Natural killer cell treated with Interleukin-12 subunit alpha and Interleukin-12 subunit beta and Interleukin-15 and Interleukin-18, amount 100 ng/mL, for 72 hours (primary cell): ENCODE measurements at regions not wholly inside any gene's neighbourhood (a gene's known extent, or its start where the extent isn't known, plus 50 kb on each side); places are given as distances from the start of the nearest gene placed in this dataset.

Source experiments
- ATAC-seq, 2 donors: fragments of 150-1000 bp; cut with Tn5 transposase in 1 of 2; sonication (Bioruptor Pico), chemical (Tn5 transposase) in 1 of 2; 2 replicates each; pipeline ENCODE4 v1.10.0; 2021
- DNase-seq: peaks from one replicate; pipeline ENCODE4 v3.0.0; 2022; ENCODE audit warnings: low spot score
- H3K27ac Mint-ChIP-seq, 2 donors: 1 replicate in 1 of 2; 2 replicates in 1 of 2; pipeline ENCODE4 v1.8.0; 2022; ENCODE audit warnings: mixed read lengths in 2 of 2, mild to moderate bottlenecking in 1 of 2, moderate library complexity in 1 of 2
- H3K27me3 Mint-ChIP-seq, 2 donors: 1 replicate in 1 of 2; 2 replicates in 1 of 2; pipeline ENCODE4 v1.8.0; 2022; ENCODE audit warnings: mixed read lengths in 2 of 2
- H3K36me3 Mint-ChIP-seq: one replicate; pipeline ENCODE4 v1.8.0; 2022; ENCODE audit warnings: mixed read lengths
- H3K4me1 Mint-ChIP-seq, 2 donors: 1 replicate in 1 of 2; 2 replicates in 1 of 2; pipeline ENCODE4 v1.8.0; 2022; ENCODE audit warnings: low read depth in 2 of 2, mixed read lengths in 2 of 2, mild to moderate bottlenecking in 1 of 2
- H3K4me3 Mint-ChIP-seq: one replicate; pipeline ENCODE4 v1.8.0; 2022; ENCODE audit warnings: mixed read lengths
- H3K9me3 Mint-ChIP-seq: 2 replicates; pipeline ENCODE4 v1.8.0; 2022; ENCODE audit warnings: mixed read lengths

DNA sequence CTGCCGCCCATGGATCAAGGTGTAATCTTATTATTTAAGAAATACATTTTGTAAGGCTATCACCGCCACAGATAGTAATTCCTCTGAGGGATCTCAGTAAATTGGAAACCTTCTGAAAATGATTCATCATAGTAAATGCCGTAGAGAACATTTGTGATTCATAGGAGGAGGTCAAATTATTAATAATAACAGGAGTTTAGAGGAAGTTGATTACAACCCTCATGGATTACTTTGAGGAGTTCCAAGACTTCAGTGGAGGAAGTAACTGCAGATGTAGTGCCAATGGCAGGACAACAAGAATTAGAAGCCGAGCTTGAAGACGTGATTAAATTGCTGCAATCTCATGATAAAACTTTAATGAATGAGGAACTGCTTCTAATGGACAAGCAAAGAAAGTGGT is 280.1 kb downstream of the PTPRC start:
- peaks cover 61 to 74% of the 10 kb centered on the region in 2 donors for H3K4me1 Mint-ChIP-seq
- DNase-seq (no peak), ATAC-seq (no peak)
- H3K9me3 Mint-ChIP-seq: peaks cover 3% of the 10 kb centered on the region
- H3K4me3 Mint-ChIP-seq: peak overlapping the region; percentile 83
- H3K27ac Mint-ChIP-seq: peak overlapping the region; percentile 87 to 92
- no peaks in the 10 kb centered on the region for H3K27me3 Mint-ChIP-seq
- H3K36me3 Mint-ChIP-seq: peaks cover 18% of the 10 kb centered on the region

DNA sequence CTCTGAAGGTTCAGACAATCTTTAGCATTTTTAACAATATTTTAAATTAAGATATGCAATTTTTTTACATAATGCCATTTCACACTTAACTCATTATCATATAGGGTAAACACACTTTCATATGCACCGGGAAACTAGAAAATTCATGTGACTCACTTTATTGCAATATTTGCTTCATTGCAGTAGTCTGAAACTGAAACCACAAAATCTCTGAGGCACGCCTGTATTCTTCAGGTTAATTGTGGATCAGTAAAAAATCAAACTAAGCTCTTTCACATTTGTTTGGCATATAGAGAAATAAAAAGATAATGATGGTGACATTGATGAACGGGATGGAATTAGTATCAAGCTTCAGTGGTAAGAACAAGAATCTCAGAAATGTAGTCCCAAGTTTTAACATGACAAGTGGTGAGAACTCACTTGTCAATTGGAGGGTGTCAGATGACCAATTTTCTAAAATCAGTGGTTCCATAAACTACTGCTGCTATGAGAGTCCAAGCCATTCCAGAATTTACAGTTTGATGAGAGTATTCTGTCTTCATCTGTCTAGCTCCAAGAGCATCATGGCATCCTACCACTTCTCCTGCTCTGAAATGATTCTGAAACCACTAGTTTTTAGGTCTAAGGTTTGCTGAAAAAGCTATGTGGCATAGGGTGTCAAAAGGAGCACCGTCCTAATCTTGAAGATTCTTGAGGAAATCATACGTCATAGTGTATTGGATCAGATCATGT is 281.0 kb downstream of the PTPRC start:
- peak; percentile 86 for ATAC-seq
- H3K9me3 Mint-ChIP-seq: peaks cover 3% of the 10 kb centered on the region
- H3K4me3 Mint-ChIP-seq: peak overlapping the region; percentile 83
- H3K27me3 Mint-ChIP-seq: no peaks in the 10 kb centered on the region
- H3K4me1 Mint-ChIP-seq: peaks cover 58 to 77% of the 10 kb centered on the region in 2 donors
- DNase-seq: no peak
- H3K27ac Mint-ChIP-seq: peak overlapping the region; percentile 87 to 92
- H3K36me3 Mint-ChIP-seq: peaks cover 18% of the 10 kb centered on the region

DNA sequence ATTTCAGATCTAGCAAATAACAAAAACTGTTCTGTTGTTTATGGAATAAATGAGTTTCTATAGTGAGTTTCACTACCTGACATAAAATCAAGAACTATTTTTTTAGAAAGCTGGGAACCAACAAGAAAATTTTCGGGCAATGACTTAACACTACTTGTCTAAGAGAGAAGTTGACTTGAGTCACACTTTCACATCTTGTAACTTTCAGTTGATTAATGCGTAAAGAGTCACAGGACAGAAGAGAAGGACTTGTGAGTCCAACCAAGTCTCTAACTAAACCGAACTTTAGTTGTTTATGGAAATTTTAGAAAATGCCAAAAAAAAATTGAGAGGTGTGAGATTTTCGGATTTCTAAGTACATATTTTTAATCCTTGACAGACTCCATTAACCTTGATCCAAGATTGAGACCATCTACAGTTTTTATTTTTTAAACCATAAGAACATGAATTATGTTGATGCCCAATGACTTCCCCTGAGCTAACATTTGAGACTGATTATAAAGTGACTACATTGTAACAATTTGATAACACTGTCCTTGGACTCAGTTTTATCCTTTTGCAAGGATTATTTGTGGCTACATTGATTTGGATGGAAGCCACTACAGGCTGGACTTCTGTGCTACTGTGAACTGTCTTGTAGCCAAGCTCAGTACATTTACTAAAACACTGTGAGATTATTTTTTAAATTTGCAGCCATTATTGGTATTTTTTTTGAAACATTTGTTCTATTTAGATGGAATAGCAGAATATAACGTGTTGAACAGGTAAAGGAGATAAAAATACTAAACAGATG is 284.0 kb downstream of the PTPRC start:
- ATAC-seq: peak; percentile 58 to 75
- peaks cover 49 to 72% of the 10 kb centered on the region in 2 donors for H3K4me1 Mint-ChIP-seq
- H3K36me3 Mint-ChIP-seq: peaks cover 9% of the 10 kb centered on the region
- H3K9me3 Mint-ChIP-seq: peaks cover 2% of the 10 kb centered on the region
- DNase-seq: no peak
- H3K4me3 Mint-ChIP-seq: peak overlapping the region; percentile 75
- peak overlapping the region; percentile 76 to 92 for H3K27ac Mint-ChIP-seq
- H3K27me3 Mint-ChIP-seq: no peaks in the 10 kb centered on the region

DNA sequence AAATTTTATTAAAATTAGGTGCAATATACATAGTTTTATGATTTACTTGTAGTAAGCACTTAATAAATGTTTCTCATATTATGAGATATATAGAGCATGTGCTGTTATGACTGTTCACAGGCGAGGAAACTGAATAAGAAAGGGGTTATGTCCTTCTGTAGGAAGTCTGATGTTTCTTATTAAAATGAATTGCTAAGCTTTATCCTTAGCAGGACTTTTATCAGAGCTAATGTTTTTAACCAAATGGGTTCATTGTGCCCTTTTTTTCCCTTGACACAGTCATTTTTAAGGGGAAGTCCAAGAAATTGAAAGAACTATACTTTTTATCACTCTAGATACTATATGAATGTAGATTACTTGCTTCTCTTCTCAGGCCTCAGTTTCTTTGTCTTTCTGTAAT is 285.2 kb downstream of the PTPRC start:
- Mint-ChIP-seq H3K36me3 (peaks cover 5% of the 10 kb centered on the region), H3K9me3 (no peaks in the 10 kb centered on the region), H3K27ac (peak overlapping the region; percentile 76 to 92), H3K4me1 (peaks cover 41 to 61% of the 10 kb centered on the region in 2 donors), H3K27me3 (no peaks in the 10 kb centered on the region), H3K4me3 (peak overlapping the region; percentile 28)
- DNase-seq (no peak), ATAC-seq (no peak)

DNA sequence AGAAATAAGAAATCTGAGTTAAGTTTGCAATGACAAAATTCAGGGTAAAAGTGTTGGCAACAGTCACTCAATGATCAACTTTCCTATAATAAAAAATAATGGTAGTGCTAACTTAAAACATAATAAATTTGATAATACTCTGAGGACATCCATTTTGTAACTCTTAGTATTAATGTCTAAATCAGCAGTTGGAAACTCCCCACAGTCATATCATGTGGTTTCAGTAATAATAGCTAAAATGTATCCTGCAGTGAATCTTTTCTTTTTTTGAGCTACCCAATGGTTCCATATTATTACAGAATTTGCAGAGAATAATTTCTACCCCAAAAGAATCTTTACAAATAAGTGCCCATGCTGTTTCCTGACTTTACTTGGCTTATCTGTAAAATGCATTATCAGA is 286.7 kb downstream of the PTPRC start:
- H3K27ac Mint-ChIP-seq: peak overlapping the region; percentile 70 to 84
- H3K9me3 Mint-ChIP-seq: no peaks in the 10 kb centered on the region
- DNase-seq (no peak), ATAC-seq (no peak)
- H3K36me3 Mint-ChIP-seq: peaks cover 5% of the 10 kb centered on the region
- H3K27me3 Mint-ChIP-seq: no peaks in the 10 kb centered on the region
- H3K4me3 Mint-ChIP-seq: peak overlapping the region; percentile 73
- H3K4me1 Mint-ChIP-seq: peaks cover 39 to 61% of the 10 kb centered on the region in 2 donors

DNA sequence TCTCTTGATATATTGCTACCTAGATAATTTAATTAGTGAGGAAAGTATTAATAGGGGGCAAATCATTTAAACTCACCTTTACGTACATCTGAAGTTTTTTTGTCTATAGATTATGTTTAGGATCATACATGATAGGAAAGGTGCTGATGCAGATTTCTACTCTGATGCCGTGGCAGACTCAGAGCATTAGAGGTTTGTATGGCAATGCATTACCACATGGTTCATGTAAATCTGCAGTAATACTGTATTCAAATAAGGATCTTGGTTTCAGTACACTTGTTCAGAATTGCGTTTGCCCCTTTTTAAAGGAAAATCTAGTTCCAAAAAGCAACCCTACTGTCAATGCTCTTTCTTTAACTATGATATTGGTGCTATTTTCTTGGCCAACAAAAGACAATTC is 288.3 kb downstream of the PTPRC start:
- Mint-ChIP-seq H3K4me3 (peak overlapping the region; percentile 55), H3K9me3 (no peaks in the 10 kb centered on the region), H3K27me3 (no peaks in the 10 kb centered on the region), H3K36me3 (peaks cover 5% of the 10 kb centered on the region), H3K4me1 (peaks cover 31 to 55% of the 10 kb centered on the region in 2 donors), H3K27ac (peak overlapping the region; percentile 70 to 72)
- peak; percentile 61 to 69 for ATAC-seq
- DNase-seq: no peak

DNA sequence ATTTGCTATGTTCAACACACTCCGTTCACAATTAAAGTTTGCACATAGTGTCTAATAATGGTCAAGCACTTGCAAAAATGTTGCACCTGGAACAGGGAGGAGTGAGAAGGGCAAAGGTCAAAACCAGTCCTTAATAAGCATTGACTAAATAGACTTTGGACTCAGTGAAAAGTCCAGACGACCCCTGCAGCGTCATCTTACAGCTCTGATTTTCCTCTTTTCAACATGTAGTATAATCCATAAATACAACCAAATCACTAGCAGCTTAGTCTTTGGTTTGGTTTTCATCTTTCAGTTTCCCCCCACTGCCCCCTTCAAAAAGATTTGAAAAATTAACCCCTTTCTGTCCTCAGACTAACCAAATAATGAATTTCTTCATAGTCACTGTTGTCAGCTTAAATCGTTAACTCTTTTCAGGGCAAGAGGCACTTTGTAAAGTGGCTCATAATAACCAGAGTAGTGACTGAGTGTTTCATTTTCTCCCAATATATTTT is 290.3 kb downstream of the PTPRC start:
- ATAC-seq (no peak), DNase-seq (no peak)
- Mint-ChIP-seq H3K36me3 (peaks cover 12% of the 10 kb centered on the region), H3K4me3 (peak overlapping the region; percentile 81), H3K9me3 (no peaks in the 10 kb centered on the region), H3K4me1 (peaks cover 26 to 48% of the 10 kb centered on the region in 2 donors), H3K27ac (peak overlapping the region; percentile 83 to 98), H3K27me3 (no peaks in the 10 kb centered on the region)

DNA sequence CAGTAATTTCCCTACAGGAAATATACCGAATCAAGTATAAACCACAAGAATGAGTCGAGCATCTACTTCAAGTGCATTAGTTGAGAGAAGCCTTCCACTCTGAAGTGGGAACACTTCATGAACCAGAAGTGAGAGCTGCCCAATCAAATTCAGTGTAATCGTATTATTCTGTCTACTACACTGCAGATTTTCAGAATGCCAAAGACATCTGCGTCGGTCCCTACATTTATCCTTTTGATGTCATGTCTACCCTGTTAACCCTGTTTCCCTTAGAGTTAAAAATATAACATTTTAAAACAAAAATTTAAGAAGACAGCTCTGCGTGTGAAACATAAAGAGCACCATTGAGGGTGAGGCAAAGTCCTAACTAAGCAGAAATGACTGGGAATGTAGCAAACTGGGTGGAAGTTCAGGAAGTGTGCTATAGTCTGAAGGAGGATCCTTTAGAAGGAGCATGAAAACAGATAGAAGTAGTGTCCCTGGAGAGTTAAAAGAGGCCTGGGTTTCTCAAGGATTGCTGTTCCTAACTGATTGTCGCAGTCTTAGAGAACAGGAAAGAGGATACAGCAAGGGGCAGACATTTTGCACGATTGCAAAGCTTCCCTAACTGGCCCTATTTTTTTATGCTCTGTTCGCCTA is 291.2 kb downstream of the PTPRC start:
- Mint-ChIP-seq H3K27ac (peak overlapping the region; percentile 83 to 98), H3K36me3 (peaks cover 12% of the 10 kb centered on the region), H3K9me3 (no peaks in the 10 kb centered on the region), H3K27me3 (no peaks in the 10 kb centered on the region), H3K4me3 (peak overlapping the region; percentile 81), H3K4me1 (peaks cover 26 to 44% of the 10 kb centered on the region in 2 donors)
- peak; percentile 78 to 80 for ATAC-seq
- DNase-seq: no peak

DNA sequence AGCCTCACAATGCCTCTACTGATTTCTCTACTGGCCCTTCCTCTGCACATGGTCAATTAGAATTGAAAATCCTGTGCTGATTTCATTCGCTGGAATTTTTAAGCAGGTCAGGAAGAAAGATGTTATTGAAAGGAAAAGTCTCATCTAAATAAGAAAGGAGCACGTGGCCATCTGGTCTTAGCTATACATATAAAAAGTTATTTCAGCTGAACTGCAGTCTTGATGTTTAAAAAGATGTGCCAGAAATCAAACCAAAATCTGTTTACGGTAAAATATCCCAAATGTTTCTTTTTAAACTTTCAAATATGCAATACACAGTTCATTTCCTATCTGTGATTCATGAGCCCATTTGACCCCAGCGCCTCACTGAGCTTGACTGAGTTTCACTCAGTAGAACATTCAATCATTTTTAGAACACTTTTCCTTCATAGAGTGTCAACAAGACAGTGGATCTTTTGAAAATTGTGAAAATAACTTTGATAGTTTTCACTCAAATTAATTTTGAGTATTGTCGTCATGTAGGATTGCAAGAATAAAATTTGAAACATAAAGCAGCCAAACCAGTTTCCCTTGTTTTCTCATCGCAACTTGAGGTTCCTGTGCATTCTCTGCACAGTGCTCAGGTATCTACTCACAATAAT is 293.6 kb downstream of the PTPRC start:
- H3K36me3 Mint-ChIP-seq: peaks cover 7% of the 10 kb centered on the region
- peak overlapping the region; percentile 81 for H3K4me3 Mint-ChIP-seq
- peaks cover 24 to 27% of the 10 kb centered on the region in 2 donors for H3K4me1 Mint-ChIP-seq
- DNase-seq: no peak
- no peak overlapping the region for H3K27ac Mint-ChIP-seq
- ATAC-seq: no peak
- no peaks in the 10 kb centered on the region for H3K9me3 Mint-ChIP-seq
- H3K27me3 Mint-ChIP-seq: no peaks in the 10 kb centered on the region

DNA sequence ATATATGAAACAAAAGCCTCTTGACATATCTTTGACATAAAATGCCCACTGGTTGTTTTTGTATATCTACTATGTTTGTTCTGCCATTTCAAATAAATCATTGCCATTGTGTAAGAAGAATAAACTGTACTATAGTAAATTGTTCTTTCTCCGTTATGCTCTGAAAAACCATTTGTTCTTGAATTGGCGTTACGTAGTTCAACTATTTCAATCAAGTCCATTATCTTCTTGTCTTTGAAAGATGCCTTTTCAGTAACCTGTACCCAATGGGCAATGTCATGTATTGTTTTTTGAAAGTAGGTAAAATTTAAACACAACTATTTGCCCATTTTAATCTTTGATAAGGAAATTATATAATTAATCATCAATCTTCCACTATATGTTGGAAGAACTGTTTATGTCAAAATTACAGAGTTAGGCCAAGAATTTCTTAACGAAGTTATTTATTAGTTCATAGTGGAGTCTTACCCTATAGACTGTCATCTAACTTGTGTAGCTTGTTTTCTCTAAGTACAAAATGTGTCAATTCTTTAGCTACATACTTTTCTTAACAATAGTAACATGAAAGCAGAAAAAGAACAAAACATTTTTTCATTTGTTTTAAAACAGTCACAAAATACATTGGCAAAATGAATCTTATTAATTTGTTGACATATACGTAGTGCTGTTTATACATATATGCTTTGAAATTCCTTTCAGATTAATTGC is 294.8 kb downstream of the PTPRC start:
- no peak overlapping the region for H3K27ac Mint-ChIP-seq
- no peak overlapping the region for H3K4me3 Mint-ChIP-seq
- peaks cover 25 to 31% of the 10 kb centered on the region in 2 donors for H3K4me1 Mint-ChIP-seq
- DNase-seq: no peak
- H3K9me3 Mint-ChIP-seq: no peaks in the 10 kb centered on the region
- ATAC-seq: no peak
- no peaks in the 10 kb centered on the region for H3K27me3 Mint-ChIP-seq
- peaks cover 7% of the 10 kb centered on the region for H3K36me3 Mint-ChIP-seq

DNA sequence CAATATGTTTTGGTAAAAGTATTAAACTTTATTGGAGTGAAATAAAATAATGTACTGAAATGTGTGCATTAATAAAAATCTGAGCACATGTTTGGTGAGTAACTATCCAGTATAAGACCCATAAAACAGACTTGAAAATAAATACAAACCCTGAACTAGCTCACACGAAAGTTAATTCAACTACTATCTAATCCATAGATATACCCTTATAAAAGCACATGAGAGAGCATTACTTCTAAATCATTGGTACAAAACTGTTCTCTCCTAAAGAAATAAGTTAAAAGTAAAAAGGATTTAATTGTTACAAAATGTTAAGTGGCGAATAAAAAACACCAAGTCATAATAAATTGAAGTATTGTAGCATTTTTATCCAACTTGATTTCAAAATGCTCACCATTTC is 295.6 kb downstream of the PTPRC start:
- H3K27ac Mint-ChIP-seq: no peak overlapping the region
- H3K36me3 Mint-ChIP-seq: peaks cover 7% of the 10 kb centered on the region
- DNase-seq (no peak), ATAC-seq (no peak)
- no peak overlapping the region for H3K4me3 Mint-ChIP-seq
- peaks cover 20 to 26% of the 10 kb centered on the region in 2 donors for H3K4me1 Mint-ChIP-seq
- H3K27me3 Mint-ChIP-seq: no peaks in the 10 kb centered on the region
- H3K9me3 Mint-ChIP-seq: no peaks in the 10 kb centered on the region

DNA sequence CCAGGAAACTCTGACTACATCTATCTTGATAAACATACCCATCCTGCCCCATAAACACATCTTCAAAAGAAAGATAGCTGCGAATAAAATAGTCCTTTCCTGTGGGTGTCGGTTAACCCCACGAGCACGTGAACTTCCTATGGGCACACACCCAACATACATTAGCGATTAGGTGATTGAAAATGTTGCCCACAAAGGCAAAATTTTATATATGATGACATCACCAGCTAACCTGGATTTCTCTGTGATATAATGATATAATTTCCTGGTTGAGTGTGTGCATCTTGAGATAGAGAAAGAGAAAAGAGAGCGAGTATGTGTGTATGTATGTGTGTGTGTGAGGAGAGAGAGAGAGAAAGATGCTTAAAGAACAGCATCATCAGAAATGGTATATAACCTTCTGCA is 296.1 kb downstream of the PTPRC start:
- peak; percentile 49 to 55 for ATAC-seq
- Mint-ChIP-seq H3K4me3 (no peak overlapping the region), H3K9me3 (no peaks in the 10 kb centered on the region), H3K36me3 (peaks cover 7% of the 10 kb centered on the region), H3K4me1 (peaks cover 17 to 21% of the 10 kb centered on the region in 2 donors), H3K27ac (no peak overlapping the region), H3K27me3 (no peaks in the 10 kb centered on the region)
- DNase-seq: peak; percentile 73
